Stimulated activated CD4-positive, alpha-beta T cell treated with anti-CD3 and anti-CD28 coated beads, Interleukin-2, amount 100 ng/mL, for 24 hours (primary cell): ENCODE measurements at regions not wholly inside any gene's neighbourhood (a gene's known extent, or its start where the extent isn't known, plus 50 kb on each side); places are given as distances from the start of the nearest gene placed in this dataset.

Experiments used
- DNase-seq, 2 donors: peaks; one replicate each; pipeline ENCODE4 v3.0.0-alpha.2; 2020

- no peak for DNase-seq
These were observed 182.9 kb upstream of the DPYD start for GRCh38 chr1:98103617-98104285.

GRCh38 chr1:98102345-98103030 is 181.7 kb upstream of the DPYD start:
- no peak for DNase-seq

- DNase-seq = no peak
These were observed 180.5 kb upstream of the DPYD start for GRCh38 chr1:98101364-98101763.

- no peak for DNase-seq
These were observed 178.7 kb upstream of the DPYD start for GRCh38 chr1:98099501-98099900.

GRCh38 chr1:98098473-98098872 is 177.6 kb upstream of the DPYD start:
- DNase-seq = no peak

- no peak for DNase-seq
These were observed 169.5 kb upstream of the DPYD start for GRCh38 chr1:98090351-98090750.

- DNase-seq = no peak
These were observed 167.5 kb upstream of the DPYD start for GRCh38 chr1:98088381-98088780.

- no peak for DNase-seq
These were observed 166.1 kb upstream of the DPYD start for GRCh38 chr1:98086796-98087441.

GRCh38 chr1:98086156-98086555 is 165.3 kb upstream of the DPYD start:
- DNase-seq = no peak

- no peak for DNase-seq
These were observed 163.4 kb upstream of the DPYD start for GRCh38 chr1:98084188-98084587.

GRCh38 chr1:98081944-98082343 is 161.1 kb upstream of the DPYD start:
- no peak for DNase-seq

- DNase-seq = no peak
These were observed 157.8 kb upstream of the DPYD start for GRCh38 chr1:98078596-98078995.

- no peak for DNase-seq
These were observed 156.9 kb upstream of the DPYD start for GRCh38 chr1:98077691-98078090.

- DNase-seq = no peak
These were observed 154.8 kb upstream of the DPYD start for GRCh38 chr1:98075626-98076025.

- DNase-seq = no peak
These were observed 153.0 kb upstream of the DPYD start for GRCh38 chr1:98073823-98074222.

- no peak for DNase-seq
These were observed 152.3 kb upstream of the DPYD start for GRCh38 chr1:98073106-98073505.

GRCh38 chr1:98072047-98072446 is 151.2 kb upstream of the DPYD start:
- DNase-seq = no peak

- DNase-seq = no peak
These were observed 147.2 kb upstream of the DPYD start for GRCh38 chr1:98068016-98068415.

GRCh38 chr1:98066911-98067310 is 146.1 kb upstream of the DPYD start:
- no peak for DNase-seq

- DNase-seq = no peak
These were observed 138.8 kb upstream of the DPYD start for GRCh38 chr1:98059620-98060019.

GRCh38 chr1:98058676-98059075 is 137.8 kb upstream of the DPYD start:
- DNase-seq = no peak

GRCh38 chr1:98057236-98057910 is 136.5 kb upstream of the DPYD start:
- DNase-seq = no peak

GRCh38 chr1:98056781-98057180 is 135.9 kb upstream of the DPYD start:
- no peak for DNase-seq

GRCh38 chr1:98055457-98055856 is 134.6 kb upstream of the DPYD start:
- DNase-seq = no peak
